ENCODE measurements at regions not wholly inside any gene's neighbourhood (a gene's known extent, or its start where the extent isn't known, plus 50 kb on each side); places are given as distances from the start of the nearest gene placed in this dataset.
"Not testable (repeated sequence)": the region's sequence is repeated elsewhere in the genome, so short reads cannot be mapped to it uniquely, and the experiment has no call there.

DNA sequence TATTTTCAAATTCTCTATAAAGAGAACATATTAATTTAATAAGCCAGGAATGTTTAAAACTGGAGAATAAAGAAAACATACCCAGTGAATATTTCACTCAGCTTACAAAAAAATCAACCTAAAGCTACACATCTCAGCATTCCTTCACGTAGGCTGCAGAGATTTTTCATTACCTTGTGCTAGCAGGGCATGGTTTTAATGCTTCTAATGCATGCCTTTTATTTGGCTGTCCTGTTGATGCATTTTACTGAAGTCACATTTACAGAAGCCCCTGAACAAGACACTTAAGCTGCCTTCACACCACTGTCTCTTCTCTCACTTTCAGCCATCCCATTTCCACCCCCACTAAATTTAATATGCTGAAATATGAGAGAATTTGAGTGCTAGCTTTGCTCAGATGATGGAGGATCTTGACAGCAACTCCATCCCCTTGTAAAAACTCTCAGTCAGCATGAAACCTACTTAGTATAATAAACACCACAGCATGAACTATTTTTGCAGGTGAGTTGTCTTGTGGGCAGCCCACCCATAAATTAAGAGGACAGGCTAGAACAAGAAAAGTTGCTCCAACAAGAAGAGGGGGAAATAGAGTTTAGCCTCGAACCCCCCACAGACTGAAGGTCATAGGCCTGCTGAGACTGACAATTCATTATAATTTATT lies 159.4 kb downstream of the SIM1 start:
- no peak overlapping the region for H3K4me3 ChIP-seq (replicated peaks; ENCODE audit: low read depth, low read length)
- no peak for DNase-seq (ENCODE audit: extremely low read depth, low read depth)
- TF ChIP-seq, protein P1, sequence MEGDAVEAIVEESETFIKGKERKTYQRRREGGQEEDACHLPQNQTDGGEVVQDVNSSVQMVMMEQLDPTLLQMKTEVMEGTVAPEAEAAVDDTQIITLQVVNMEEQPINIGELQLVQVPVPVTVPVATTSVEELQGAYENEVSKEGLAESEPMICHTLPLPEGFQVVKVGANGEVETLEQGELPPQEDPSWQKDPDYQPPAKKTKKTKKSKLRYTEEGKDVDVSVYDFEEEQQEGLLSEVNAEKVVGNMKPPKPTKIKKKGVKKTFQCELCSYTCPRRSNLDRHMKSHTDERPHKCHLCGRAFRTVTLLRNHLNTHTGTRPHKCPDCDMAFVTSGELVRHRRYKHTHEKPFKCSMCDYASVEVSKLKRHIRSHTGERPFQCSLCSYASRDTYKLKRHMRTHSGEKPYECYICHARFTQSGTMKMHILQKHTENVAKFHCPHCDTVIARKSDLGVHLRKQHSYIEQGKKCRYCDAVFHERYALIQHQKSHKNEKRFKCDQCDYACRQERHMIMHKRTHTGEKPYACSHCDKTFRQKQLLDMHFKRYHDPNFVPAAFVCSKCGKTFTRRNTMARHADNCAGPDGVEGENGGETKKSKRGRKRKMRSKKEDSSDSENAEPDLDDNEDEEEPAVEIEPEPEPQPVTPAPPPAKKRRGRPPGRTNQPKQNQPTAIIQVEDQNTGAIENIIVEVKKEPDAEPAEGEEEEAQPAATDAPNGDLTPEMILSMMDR (IDR thresholded peaks at IDR 0.05; ENCODE audit: low read depth, low read length, missing control alignments): no peak

DNA sequence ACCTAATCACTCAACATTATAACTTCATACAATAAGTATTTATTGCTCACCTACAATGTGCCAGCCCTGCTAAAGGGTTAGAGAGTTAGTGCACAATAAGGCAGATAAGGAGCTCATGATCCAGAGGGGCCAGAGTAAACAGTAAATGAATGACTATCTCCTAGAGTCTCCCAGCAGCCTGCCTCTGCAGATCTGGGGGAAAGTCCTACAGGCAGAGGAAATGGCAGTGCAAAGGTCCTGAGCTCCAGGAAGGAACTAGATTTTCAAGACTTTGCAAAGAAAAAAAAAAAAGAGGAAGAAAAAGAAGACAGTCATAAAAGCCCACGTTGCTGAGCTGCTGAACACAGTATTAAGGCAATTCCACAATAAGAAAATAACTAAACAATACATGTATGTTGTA lies 160.1 kb downstream of the SIM1 start:
- no peak overlapping the region for H3K4me3 ChIP-seq (replicated peaks; ENCODE audit: low read depth, low read length)
- TF ChIP-seq, protein P1 (IDR thresholded peaks at IDR 0.05; ENCODE audit: low read depth, low read length, missing control alignments): no peak
- DNase-seq (ENCODE audit: extremely low read depth, low read depth): no peak

DNA sequence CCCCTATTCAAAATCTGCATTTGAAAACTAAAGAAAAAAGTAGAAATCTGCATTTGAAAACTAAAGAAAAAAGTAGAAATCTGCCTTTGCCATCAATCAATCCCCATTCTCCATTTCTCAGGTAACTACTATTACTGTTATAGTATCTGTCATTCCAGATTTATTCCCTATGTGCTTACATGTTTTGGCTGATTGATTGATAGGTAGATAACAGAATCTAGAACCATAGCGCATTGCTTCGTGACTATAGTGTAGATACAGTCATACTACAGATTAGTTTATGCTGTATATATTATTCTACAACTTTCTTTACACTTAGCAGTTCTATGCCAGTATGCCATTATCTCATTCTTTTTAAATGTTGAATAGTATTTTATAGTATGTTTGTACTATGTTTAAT lies 163.0 kb downstream of the SIM1 start:
- DNase-seq (ENCODE audit: extremely low read depth, low read depth): no peak
- H3K4me3 ChIP-seq (replicated peaks; ENCODE audit: low read depth, low read length): no peak overlapping the region
- TF ChIP-seq, protein P1 (IDR thresholded peaks at IDR 0.05; ENCODE audit: low read depth, low read length, missing control alignments): no peak

DNA sequence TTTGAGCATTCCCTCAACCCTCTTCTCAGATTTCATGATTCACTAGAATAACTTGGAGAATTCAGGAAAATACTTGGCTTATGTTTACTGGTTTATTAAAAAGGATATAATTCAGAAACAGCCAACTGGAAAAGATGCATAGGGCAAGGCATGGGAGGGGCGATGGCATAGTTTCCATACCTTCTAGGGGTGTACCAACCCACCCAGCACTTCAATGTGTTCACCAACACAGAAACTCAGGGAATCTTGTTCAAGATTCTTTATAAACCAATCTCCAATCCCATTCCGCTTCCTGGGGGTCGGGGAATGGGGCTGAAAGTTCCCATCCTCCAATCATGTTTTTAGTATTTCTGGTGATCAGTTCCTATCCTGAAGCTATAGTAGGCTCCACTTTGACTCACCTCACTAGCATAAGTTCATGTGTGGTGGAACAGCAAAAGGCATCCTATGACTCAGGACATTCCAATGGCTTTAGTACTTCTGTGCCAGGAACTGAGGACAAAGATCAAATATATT lies 164.4 kb downstream of the SIM1 start:
- DNase-seq (ENCODE audit: extremely low read depth, low read depth): peak; percentile 93
- TF ChIP-seq, protein P1 (IDR thresholded peaks at IDR 0.05; ENCODE audit: low read depth, low read length, missing control alignments): no peak

DNA sequence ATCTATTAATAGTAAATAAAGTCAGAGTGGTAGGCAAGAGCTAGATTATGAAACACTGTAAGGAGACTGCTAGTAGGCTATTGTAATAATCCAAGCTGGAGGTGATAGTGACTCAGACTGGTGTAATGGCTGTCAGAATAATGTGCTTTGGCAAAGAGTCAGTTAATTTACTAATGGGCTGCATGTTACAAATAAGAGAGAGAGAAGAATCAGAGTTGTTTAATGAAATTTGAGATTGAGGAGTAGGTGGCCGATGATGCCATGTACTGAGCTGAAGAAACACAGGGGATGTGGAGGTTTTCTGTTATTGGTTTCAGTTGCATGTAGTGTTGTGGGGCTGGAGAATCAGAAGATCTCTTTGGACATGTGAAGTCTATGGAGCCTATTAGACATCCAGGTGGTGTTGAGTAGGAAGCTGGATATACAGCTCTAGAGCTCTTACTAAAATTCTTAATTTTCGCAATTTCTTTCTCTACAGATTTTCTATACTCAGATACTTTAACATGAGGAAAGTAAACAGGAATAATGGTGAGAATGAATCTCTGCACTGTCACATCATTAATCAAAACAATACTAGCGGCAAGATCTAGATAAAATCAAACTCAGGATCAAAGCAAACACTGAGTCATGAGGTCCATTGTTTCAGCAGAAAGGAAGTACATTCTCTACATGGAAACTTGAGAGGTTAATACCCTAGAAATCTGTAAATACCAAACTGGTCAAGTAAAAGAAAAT lies 167.7 kb downstream of the SIM1 start:
- no peak overlapping the region for H3K4me3 ChIP-seq (replicated peaks; ENCODE audit: low read depth, low read length)
- DNase-seq (ENCODE audit: extremely low read depth, low read depth): peak; percentile 69
- TF ChIP-seq, protein P1 (IDR thresholded peaks at IDR 0.05; ENCODE audit: low read depth, low read length, missing control alignments): no peak

More for the DNA sequence above, 164.4 kb downstream of the SIM1 start:
- H3K4me3 ChIP-seq (replicated peaks; ENCODE audit: low read depth, low read length): no peak overlapping the region

DNA sequence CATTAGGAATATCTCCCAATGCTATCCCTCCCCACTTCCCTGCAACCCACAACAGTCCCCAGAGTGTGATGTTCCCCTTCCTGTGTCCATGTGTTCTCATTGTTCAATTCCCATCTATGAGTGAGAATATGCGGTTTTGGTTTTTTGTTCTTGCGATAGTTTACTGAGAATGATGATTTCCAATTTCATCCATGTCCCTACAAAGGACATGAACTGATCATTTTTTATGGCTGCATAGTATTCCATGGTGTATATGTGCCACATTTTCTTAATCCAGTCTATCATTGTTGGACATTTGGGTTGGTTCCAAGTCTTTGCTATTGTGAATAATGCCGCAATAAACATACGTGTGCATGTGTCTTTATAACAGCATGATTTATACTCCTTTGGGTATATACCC lies 169.5 kb downstream of the SIM1 start:
- H3K4me3 ChIP-seq (replicated peaks; ENCODE audit: low read depth, low read length); DNase-seq (ENCODE audit: extremely low read depth, low read depth): not testable (repeated sequence)

DNA sequence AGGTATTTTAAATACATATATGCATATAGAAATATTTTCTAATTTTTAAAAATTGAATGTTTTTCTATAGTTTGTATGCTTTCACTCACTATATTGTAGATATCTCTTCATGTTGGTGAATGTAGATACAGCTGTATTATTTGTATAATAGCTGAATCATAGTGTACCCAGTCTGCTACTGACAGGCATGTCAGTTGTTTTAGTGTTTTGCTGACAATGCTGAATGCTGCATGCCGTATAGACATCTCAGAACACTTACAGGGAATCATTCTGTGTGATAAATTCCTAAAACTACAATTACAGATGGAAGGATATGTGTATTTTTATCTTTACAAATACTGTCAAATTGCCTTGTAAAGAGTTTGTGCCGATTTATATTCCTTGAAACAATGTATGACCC lies 175.4 kb downstream of the SIM1 start:
- no peak for DNase-seq (ENCODE audit: extremely low read depth, low read depth)
- TF ChIP-seq, protein P1 (IDR thresholded peaks at IDR 0.05; ENCODE audit: low read depth, low read length, missing control alignments): no peak

More for the DNA sequence above, 175.4 kb downstream of the SIM1 start:
- no peak overlapping the region for H3K4me3 ChIP-seq (replicated peaks; ENCODE audit: low read depth, low read length)

Data from HFF-Myc (cell line).